Right hindlimb (tissue), 1 donor: ENCODE measurements at regions not wholly inside any gene's neighbourhood (a gene's known extent, or its start where the extent isn't known, plus 50 kb on each side); places are given as distances from the start of the nearest gene placed in this dataset.
"Not testable (repeated sequence)": the region's sequence is repeated elsewhere in the genome, so short reads cannot be mapped to it uniquely, and the experiment has no call there.

Source experiments
- DNase-seq: peaks from one replicate; pipeline ENCODE4 v3.0.0-alpha.2; 2018

DNA sequence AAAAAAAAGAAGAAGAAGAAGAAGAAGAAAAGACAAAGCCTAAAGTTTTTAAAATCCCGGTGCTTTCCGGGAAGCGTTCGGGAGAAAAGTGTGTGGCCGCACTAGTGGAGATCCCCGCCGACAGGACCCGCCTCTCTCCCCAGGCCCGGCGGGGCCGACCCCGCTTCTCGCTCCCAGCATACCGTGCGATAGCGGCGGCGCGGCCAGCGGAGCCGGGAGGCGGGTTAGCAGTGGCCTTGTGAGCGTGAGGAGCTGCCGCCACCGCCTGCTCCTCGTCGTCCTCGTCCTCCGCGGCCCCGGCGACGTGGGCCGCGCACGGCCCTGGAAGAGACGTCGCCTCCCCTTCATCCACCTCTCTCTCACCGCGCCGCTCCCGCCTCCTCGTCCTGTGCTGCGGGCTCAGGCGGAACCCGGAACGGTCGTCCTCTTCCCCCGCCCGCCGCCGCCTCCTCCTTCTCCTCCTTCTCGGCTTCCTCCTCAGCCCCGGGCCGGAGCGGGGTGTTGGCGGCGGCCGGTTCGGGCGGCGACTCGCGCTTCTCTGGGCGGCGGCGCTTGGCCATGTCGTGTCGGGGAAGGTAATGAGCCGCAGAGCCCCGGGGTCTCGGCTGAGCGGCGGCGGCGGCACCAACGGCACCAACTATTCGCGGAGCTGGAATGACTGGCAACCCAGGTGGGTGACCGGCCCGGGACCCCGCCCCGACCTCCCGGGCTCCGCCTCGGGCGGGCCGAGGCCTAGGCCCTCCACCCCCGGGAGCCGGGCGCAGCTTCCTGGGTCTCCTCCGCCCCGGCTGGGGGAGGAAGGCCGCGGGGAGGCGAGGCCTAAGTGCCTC is 62.6 kb upstream of the CDR2 start:
- DNase-seq, result peak; percentile 90

- not testable (repeated sequence) for DNase-seq
These were observed 62.0 kb upstream of the CDR2 start for GRCh38 chr16:22436326-22436822.

DNA sequence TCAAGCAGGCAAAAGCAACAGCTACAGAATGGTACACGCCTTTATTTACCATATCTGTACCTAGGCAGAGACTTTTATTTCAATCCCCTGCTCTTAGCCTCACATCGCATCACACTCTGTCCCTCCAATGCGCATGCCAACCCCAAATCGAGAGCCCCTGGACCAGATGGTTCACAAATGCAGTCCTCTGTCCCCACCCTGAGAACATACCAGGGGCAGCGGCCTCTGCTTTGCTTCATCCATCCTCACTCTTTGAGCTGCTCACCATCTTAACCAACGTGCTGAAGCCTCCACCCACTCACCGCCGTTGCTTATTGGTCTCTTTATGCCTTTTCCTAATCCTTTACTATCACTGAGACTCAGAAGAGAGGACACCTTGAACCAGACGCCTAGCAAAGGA is 56.9 kb upstream of the CDR2 start:
- not testable (repeated sequence) for DNase-seq

GRCh38 chr16:22428654-22429053 is 54.2 kb upstream of the CDR2 start:
- DNase-seq, result no peak

- DNase-seq, result no peak
These were observed 53.1 kb upstream of the CDR2 start for GRCh38 chr16:22427556-22427955.

- no peak for DNase-seq
These were observed 51.4 kb upstream of the CDR2 start for GRCh38 chr16:22425847-22426246.

- peak; percentile 93 for DNase-seq
These were observed 50.8 kb upstream of the CDR2 start for GRCh38 chr16:22425036-22425801.

DNA sequence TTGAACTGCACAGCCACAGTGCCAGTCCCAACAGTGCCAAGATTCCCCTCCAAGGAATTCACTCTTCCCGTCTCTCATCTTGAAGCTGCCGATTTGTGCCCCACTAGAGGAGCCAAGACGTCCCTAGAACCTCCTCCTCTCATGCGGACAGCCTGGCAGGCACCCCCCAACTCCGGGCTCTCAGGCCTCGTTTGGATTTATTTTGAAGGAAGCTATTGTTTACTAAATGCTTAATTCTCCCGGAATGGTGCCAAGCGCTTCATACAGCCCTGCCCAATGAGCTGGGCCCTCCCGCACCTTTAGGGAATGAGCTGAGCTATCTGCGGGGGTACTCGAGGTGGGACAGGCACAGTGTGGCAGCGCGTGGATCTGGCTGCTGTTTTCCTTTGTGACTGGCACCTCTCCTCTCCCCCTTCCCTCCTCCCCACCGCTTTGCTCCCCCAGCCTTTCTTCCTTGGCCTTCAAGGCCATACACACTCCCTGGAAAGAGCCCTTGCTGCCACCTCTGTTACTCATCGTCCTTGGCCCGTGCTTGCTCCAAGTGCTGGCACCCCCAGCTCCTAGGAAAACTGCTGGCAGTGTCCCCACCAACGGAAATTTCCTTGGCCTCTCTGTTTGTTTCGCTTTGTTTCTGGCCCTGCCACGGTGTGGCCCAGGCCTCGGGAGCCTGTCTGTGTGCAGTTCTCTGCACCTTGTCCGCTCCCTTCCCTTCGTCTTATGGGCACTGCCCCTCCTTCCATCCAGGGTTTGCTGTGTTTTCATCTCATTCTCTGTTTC is 49.9 kb upstream of the CDR2 start:
- peak; percentile 61 for DNase-seq
